Ishikawa (cell line): ENCODE measurements at regions not wholly inside any gene's neighbourhood (a gene's known extent, or its start where the extent isn't known, plus 50 kb on each side); places are given as distances from the start of the nearest gene placed in this dataset.

Experiments
- CEBPB ChIP-seq: IDR thresholded peaks from 2 replicates; pipeline ENCODE4 v1.6.1; 2012
- CREB1 ChIP-seq: IDR thresholded peaks from 2 replicates; pipeline ENCODE4 v1.6.1; 2012; ENCODE audit warnings: low read depth
- EGR1 ChIP-seq: IDR thresholded peaks from 2 replicates; pipeline ENCODE4 v1.6.1; 2012
- EP300 ChIP-seq: IDR thresholded peaks from 2 replicates; pipeline ENCODE4 v1.6.1; 2012; ENCODE audit warnings: borderline replicate concordance
- FOXM1 ChIP-seq: IDR thresholded peaks from 2 replicates; pipeline ENCODE4 v1.6.1; 2012; ENCODE audit warnings: low read depth, borderline replicate concordance
- MAX ChIP-seq: IDR thresholded peaks from 2 replicates; pipeline ENCODE4 v1.6.1; 2012
- NFIC ChIP-seq: IDR thresholded peaks from 2 replicates; pipeline ENCODE4 v1.6.1; 2012
- RAD21 ChIP-seq: IDR thresholded peaks from 2 replicates; pipeline ENCODE4 v1.6.1; 2012; ENCODE audit warnings: low read depth
- REST ChIP-seq: IDR thresholded peaks from 2 replicates; pipeline ENCODE4 v1.6.1; 2012; ENCODE audit warnings: low read depth, mild to moderate bottlenecking
- TAF1 ChIP-seq: IDR thresholded peaks from 2 replicates; pipeline ENCODE4 v1.6.1; 2012; ENCODE audit warnings: low read depth, mild to moderate bottlenecking
- TCF12 ChIP-seq: IDR thresholded peaks from 2 replicates; pipeline ENCODE4 v1.6.1; 2012; ENCODE audit warnings: low read depth
- TEAD4 ChIP-seq: IDR thresholded peaks from 2 replicates; pipeline ENCODE4 v1.6.1; 2012
- YY1 ChIP-seq: IDR thresholded peaks from 2 replicates; pipeline ENCODE4 v1.6.1; 2012; ENCODE audit warnings: low read depth
- TF ChIP-seq, protein P1 (sequence below): IDR thresholded peaks from 2 replicates; pipeline ENCODE4 v1.6.1; 2012

DNA sequence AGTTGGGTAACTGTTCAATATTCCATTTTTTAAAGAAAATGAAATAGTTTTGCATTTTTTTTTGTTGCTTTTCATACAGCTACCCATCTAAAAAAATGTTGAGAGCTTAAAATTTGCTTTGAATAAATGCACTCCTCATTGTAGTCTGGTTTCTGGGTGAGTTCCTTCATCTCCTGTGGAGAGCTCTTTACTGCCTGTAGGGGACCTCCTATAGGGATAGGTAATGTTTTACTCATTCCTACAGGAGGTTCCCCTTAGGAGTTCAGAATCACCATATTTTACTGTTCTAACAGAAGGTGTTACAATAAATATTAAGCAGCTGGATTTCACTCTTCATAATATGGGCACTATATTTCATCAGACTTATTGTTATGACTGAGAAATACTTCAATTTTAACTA, 947.3 kb upstream of the CRIM1 start:
- TF ChIP-seq RAD21 (no peak), EGR1 (no peak), YY1 (no peak), CEBPB (no peak), MAX (no peak), CREB1 (no peak), TAF1 (no peak), REST (no peak), EP300 (no peak), TCF12 (no peak), TEAD4 (no peak), FOXM1 (no peak), NFIC (no peak)
- TF ChIP-seq, protein P1, sequence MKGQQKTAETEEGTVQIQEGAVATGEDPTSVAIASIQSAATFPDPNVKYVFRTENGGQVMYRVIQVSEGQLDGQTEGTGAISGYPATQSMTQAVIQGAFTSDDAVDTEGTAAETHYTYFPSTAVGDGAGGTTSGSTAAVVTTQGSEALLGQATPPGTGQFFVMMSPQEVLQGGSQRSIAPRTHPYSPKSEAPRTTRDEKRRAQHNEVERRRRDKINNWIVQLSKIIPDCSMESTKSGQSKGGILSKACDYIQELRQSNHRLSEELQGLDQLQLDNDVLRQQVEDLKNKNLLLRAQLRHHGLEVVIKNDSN, result no peak
